Epithelial cell of proximal tubule (primary cell): ENCODE measurements at regions not wholly inside any gene's neighbourhood (a gene's known extent, or its start where the extent isn't known, plus 50 kb on each side); places are given as distances from the start of the nearest gene placed in this dataset.

Experiments
- DNase-seq: peaks from one replicate; pipeline ENCODE4 v3.0.0-alpha.2; 2011; ENCODE audit warnings: low read depth
- H3K4me3 ChIP-seq: 2 replicates; pipeline ENCODE4 v1.5.1; 2011; ENCODE audit warnings: low read depth, mild to moderate bottlenecking, low read length
- CTCF ChIP-seq: conservative IDR thresholded peaks from 2 replicates; pipeline ENCODE4 v1.5.1; 2012; ENCODE audit warnings: low read depth, mild to moderate bottlenecking, low read length

GRCh38 chr4:186341655-186342054 lies 75.7 kb downstream of the F11 start:
- no peak for TF ChIP-seq CTCF
- DNase-seq: no peak
- no peak overlapping the region for H3K4me3 ChIP-seq
